SH-SY5Y (cell line): ENCODE measurements at regions not wholly inside any gene's neighbourhood (a gene's known extent, or its start where the extent isn't known, plus 50 kb on each side); places are given as distances from the start of the nearest gene placed in this dataset.
A peak's percentile ranks its signal among the peaks of the same experiment; 100 is the strongest.

Experiments
- GATA2 ChIP-seq: IDR thresholded peaks from 2 replicates; pipeline ENCODE4 v1.6.1; 2011; ENCODE audit warnings: mild to moderate bottlenecking, low read depth, low read length
- GATA3 ChIP-seq: IDR thresholded peaks from 2 replicates; pipeline ENCODE4 v1.6.1; 2011; ENCODE audit warnings: low read depth, mild to moderate bottlenecking, low read length, moderate library complexity

- TF ChIP-seq GATA2 (no peak), GATA3 (no peak)
Observed at GRCh38 chr11:127481391-127481790, 480.8 kb upstream of the KIRREL3 start.

- TF ChIP-seq GATA3: no peak
- no peak for TF ChIP-seq GATA2
Observed at GRCh38 chr11:127478826-127479225, 478.3 kb upstream of the KIRREL3 start.

GRCh38 chr11:127474766-127475165 is 474.2 kb upstream of the KIRREL3 start:
- TF ChIP-seq GATA2 (no peak), GATA3 (no peak)

GRCh38 chr11:127472505-127472904 is 471.9 kb upstream of the KIRREL3 start:
- TF ChIP-seq GATA3: no peak
- TF ChIP-seq GATA2: no peak

GRCh38 chr11:127471662-127472061 is 471.1 kb upstream of the KIRREL3 start:
- TF ChIP-seq GATA3 (no peak), GATA2 (no peak)

GRCh38 chr11:127470306-127470884 is 469.8 kb upstream of the KIRREL3 start:
- TF ChIP-seq GATA3 (no peak), GATA2 (no peak)

- TF ChIP-seq GATA2: no peak
- TF ChIP-seq GATA3: no peak
Observed at GRCh38 chr11:127464325-127464724, 463.8 kb upstream of the KIRREL3 start.

- TF ChIP-seq GATA2 (no peak), GATA3 (no peak)
Observed at GRCh38 chr11:127462065-127462344, 461.4 kb upstream of the KIRREL3 start.

- TF ChIP-seq GATA2 (peak; percentile 98), GATA3 (peak; percentile 95)
Observed at GRCh38 chr11:127461241-127462064, 460.9 kb upstream of the KIRREL3 start.

- no peak for TF ChIP-seq GATA2
- no peak for TF ChIP-seq GATA3
Observed at GRCh38 chr11:127458561-127458960, 458.0 kb upstream of the KIRREL3 start.

GRCh38 chr11:127454856-127455255 is 454.3 kb upstream of the KIRREL3 start:
- TF ChIP-seq GATA3 (no peak), GATA2 (no peak)

- TF ChIP-seq GATA2: no peak
Observed at GRCh38 chr11:127452533-127452932, 452.0 kb upstream of the KIRREL3 start.

- no peak for TF ChIP-seq GATA2
- TF ChIP-seq GATA3: no peak
Observed at GRCh38 chr11:127451861-127452260, 451.3 kb upstream of the KIRREL3 start.

GRCh38 chr11:127448101-127448500 is 447.5 kb upstream of the KIRREL3 start:
- no peak for TF ChIP-seq GATA3
- no peak for TF ChIP-seq GATA2

- TF ChIP-seq GATA3: no peak
- TF ChIP-seq GATA2: no peak
Observed at GRCh38 chr11:127445476-127445875, 444.9 kb upstream of the KIRREL3 start.

GRCh38 chr11:127443297-127443696 is 442.7 kb upstream of the KIRREL3 start:
- TF ChIP-seq GATA3 (no peak), GATA2 (no peak)

GRCh38 chr11:127440616-127441015 is 440.0 kb upstream of the KIRREL3 start:
- TF ChIP-seq GATA2 (no peak), GATA3 (no peak)

GRCh38 chr11:127425281-127425680 is 424.7 kb upstream of the KIRREL3 start:
- TF ChIP-seq GATA2 (no peak), GATA3 (no peak)
